ENCODE measurements at regions not wholly inside any gene's neighbourhood (a gene's known extent, or its start where the extent isn't known, plus 50 kb on each side); places are given as distances from the start of the nearest gene placed in this dataset.
"Not testable (repeated sequence)": the region's sequence is repeated elsewhere in the genome, so short reads cannot be mapped to it uniquely, and the experiment has no call there.

- dilution Hi-C loops (cut with MboI; ENCODE audit: extremely low pct_ligation_motif_present, low sequenced_read_pairs) = no loop called here
- FAIRE-seq (no peak), DNase-seq (ENCODE audit: low read depth, low spot score) (no peak)
- Histone ChIP-seq H3K36me3 (ENCODE audit: control insufficient read depth in 2 of 2, extremely low read depth in 1 of 2, insufficient read depth in 2 of 2, low read length in 2 of 2) (no peaks in the 10 kb centered on the region), H3K4me3 (ENCODE audit: control insufficient read depth in 2 of 3, extremely low read depth in 1 of 3, insufficient read depth in 2 of 3, low read depth in 1 of 3, low read length in 3 of 3) (no peak overlapping the region), H3K79me2 (ENCODE audit: control insufficient read depth, insufficient read depth, low read length) (no peaks in the 10 kb centered on the region), H2AFZ (ENCODE audit: control insufficient read depth, low read length) (no peak overlapping the region), H3K9me1 (ENCODE audit: control insufficient read depth, extremely low read depth, insufficient read depth, low read length) (no peaks in the 10 kb centered on the region), H3K9ac (ENCODE audit: control insufficient read depth, extremely low read depth, insufficient read depth, low read length) (no peak overlapping the region), H3K27me3 (ENCODE audit: control insufficient read depth, extremely low read depth, insufficient read depth, low read length) (no peaks in the 10 kb centered on the region), H3K27ac (ENCODE audit: control insufficient read depth, insufficient read depth, low read length) (no peak overlapping the region), H3K4me1 (ENCODE audit: control insufficient read depth, extremely low read depth, insufficient read depth, low read length) (peaks cover 10% of the 10 kb centered on the region), H3K4me2 (ENCODE audit: control insufficient read depth, extremely low read depth, insufficient read depth, low read depth, low read length) (no peak overlapping the region), H3K9me3 (ENCODE audit: control insufficient read depth, low read depth, low read length) (no peaks in the 10 kb centered on the region), H4K20me1 (ENCODE audit: control insufficient read depth, extremely low read depth, insufficient read depth, low read length) (no peaks in the 10 kb centered on the region)
- TF ChIP-seq, protein P1, sequence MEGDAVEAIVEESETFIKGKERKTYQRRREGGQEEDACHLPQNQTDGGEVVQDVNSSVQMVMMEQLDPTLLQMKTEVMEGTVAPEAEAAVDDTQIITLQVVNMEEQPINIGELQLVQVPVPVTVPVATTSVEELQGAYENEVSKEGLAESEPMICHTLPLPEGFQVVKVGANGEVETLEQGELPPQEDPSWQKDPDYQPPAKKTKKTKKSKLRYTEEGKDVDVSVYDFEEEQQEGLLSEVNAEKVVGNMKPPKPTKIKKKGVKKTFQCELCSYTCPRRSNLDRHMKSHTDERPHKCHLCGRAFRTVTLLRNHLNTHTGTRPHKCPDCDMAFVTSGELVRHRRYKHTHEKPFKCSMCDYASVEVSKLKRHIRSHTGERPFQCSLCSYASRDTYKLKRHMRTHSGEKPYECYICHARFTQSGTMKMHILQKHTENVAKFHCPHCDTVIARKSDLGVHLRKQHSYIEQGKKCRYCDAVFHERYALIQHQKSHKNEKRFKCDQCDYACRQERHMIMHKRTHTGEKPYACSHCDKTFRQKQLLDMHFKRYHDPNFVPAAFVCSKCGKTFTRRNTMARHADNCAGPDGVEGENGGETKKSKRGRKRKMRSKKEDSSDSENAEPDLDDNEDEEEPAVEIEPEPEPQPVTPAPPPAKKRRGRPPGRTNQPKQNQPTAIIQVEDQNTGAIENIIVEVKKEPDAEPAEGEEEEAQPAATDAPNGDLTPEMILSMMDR (optimal IDR thresholded peaks at IDR 0.05 in 1 of 3, IDR thresholded peaks at IDR 0.05 in 1 of 3, conservative IDR thresholded peaks at IDR 0.05 in 1 of 3; ENCODE audit: extremely low read depth in 1 of 3, insufficient read depth in 2 of 3, low read length in 3 of 3) = no peak
- TF ChIP-seq EZH2 (IDR thresholded peaks at IDR 0.05; ENCODE audit: low read length) = no peak
Observed at GRCh38 chr10:8346861-8347260, 292.4 kb downstream of the GATA3 start.

DNA sequence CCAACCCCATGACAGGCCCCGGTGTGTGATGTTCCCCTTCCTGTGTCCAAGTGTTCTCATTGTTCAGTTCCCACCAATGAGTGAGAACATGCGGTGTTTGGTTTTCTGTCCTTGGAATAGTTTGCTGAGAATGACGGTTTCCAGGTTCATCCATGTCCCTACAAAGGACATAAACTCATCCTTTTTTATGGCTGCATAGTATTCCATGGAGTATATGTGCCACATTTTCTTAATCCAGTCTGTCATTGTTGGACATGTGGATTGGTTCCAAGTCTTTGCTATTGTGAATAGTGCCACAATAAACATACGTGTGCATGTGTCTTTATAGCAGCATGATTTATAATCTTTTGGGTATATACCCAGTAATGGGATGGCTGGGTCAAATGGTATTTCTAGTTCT lies 293.1 kb downstream of the GATA3 start:
- H4K20me1 ChIP-seq (ENCODE audit: control insufficient read depth, extremely low read depth, insufficient read depth, low read length); dilution Hi-C loops (cut with MboI; ENCODE audit: extremely low pct_ligation_motif_present, low sequenced_read_pairs); H3K9me1 ChIP-seq (ENCODE audit: control insufficient read depth, extremely low read depth, insufficient read depth, low read length); H2AFZ ChIP-seq (ENCODE audit: control insufficient read depth, low read length); H3K9ac ChIP-seq (ENCODE audit: control insufficient read depth, extremely low read depth, insufficient read depth, low read length); DNase-seq (ENCODE audit: low read depth, low spot score); H3K9me3 ChIP-seq (ENCODE audit: control insufficient read depth, low read depth, low read length); H3K36me3 ChIP-seq (ENCODE audit: control insufficient read depth in 2 of 2, extremely low read depth in 1 of 2, insufficient read depth in 2 of 2, low read length in 2 of 2); H3K27ac ChIP-seq (ENCODE audit: control insufficient read depth, insufficient read depth, low read length); H3K4me3 ChIP-seq (ENCODE audit: control insufficient read depth in 2 of 3, extremely low read depth in 1 of 3, insufficient read depth in 2 of 3, low read depth in 1 of 3, low read length in 3 of 3); H3K79me2 ChIP-seq (ENCODE audit: control insufficient read depth, insufficient read depth, low read length); FAIRE-seq; H3K4me2 ChIP-seq (ENCODE audit: control insufficient read depth, extremely low read depth, insufficient read depth, low read depth, low read length); H3K27me3 ChIP-seq (ENCODE audit: control insufficient read depth, extremely low read depth, insufficient read depth, low read length): not testable (repeated sequence)
- peaks cover 10% of the 10 kb centered on the region for H3K4me1 ChIP-seq (ENCODE audit: control insufficient read depth, extremely low read depth, insufficient read depth, low read length)

GRCh38 chr10:8349610-8350249 lies 295.2 kb downstream of the GATA3 start:
- no peak for DNase-seq (ENCODE audit: low read depth, low spot score)

More at GRCh38 chr10:8349610-8350249, 295.2 kb downstream of the GATA3 start:
- Histone ChIP-seq H2AFZ (ENCODE audit: control insufficient read depth, low read length) (peak overlapping the region; percentile 39), H3K9me1 (ENCODE audit: control insufficient read depth, extremely low read depth, insufficient read depth, low read length) (no peaks in the 10 kb centered on the region), H3K4me2 (ENCODE audit: control insufficient read depth, extremely low read depth, insufficient read depth, low read depth, low read length) (peak overlapping the region; percentile 32), H3K9me3 (ENCODE audit: control insufficient read depth, low read depth, low read length) (no peaks in the 10 kb centered on the region), H3K9ac (ENCODE audit: control insufficient read depth, extremely low read depth, insufficient read depth, low read length) (no peak overlapping the region), H3K27ac (ENCODE audit: control insufficient read depth, insufficient read depth, low read length) (no peak overlapping the region), H3K79me2 (ENCODE audit: control insufficient read depth, insufficient read depth, low read length) (no peaks in the 10 kb centered on the region), H3K4me3 (ENCODE audit: control insufficient read depth in 2 of 3, extremely low read depth in 1 of 3, insufficient read depth in 2 of 3, low read depth in 1 of 3, low read length in 3 of 3) (no peak overlapping the region), H3K27me3 (ENCODE audit: control insufficient read depth, extremely low read depth, insufficient read depth, low read length) (no peaks in the 10 kb centered on the region), H3K36me3 (ENCODE audit: control insufficient read depth in 2 of 2, extremely low read depth in 1 of 2, insufficient read depth in 2 of 2, low read length in 2 of 2) (no peaks in the 10 kb centered on the region), H4K20me1 (ENCODE audit: control insufficient read depth, extremely low read depth, insufficient read depth, low read length) (no peaks in the 10 kb centered on the region), H3K4me1 (ENCODE audit: control insufficient read depth, extremely low read depth, insufficient read depth, low read length) (peaks cover 10% of the 10 kb centered on the region)
- peak; percentile 81 for FAIRE-seq
- dilution Hi-C loops (cut with MboI; ENCODE audit: extremely low pct_ligation_motif_present, low sequenced_read_pairs) = no loop called here
- TF ChIP-seq, protein P1 (optimal IDR thresholded peaks at IDR 0.05 in 1 of 3, IDR thresholded peaks at IDR 0.05 in 1 of 3, conservative IDR thresholded peaks at IDR 0.05 in 1 of 3; ENCODE audit: extremely low read depth in 1 of 3, insufficient read depth in 2 of 3, low read length in 3 of 3) = no peak
- no peak for TF ChIP-seq EZH2 (IDR thresholded peaks at IDR 0.05; ENCODE audit: low read length)
